ENCODE measurements at regions not wholly inside any gene's neighbourhood (a gene's known extent, or its start where the extent isn't known, plus 50 kb on each side); places are given as distances from the start of the nearest gene placed in this dataset.

DNA sequence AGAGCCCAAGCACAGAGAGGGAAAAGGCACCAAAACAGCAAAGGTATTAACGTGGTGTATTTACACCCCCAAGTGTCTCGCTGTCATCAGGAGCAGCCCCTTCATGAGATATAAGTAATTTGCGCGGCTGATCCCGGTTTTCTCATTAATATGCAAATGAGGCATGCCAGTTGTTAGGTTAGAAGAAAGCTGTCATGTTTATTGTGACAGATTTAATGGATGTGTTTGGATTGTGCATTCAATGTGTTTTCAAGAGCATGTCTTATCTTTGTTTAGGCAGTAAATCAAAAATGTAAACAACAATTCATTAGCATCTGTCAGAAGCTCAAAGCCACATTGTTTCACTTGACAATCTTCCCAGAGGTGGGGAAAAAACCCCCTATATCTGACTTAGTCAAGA lies 56.5 kb upstream of the CTBP2 start:
- Histone ChIP-seq H3K4me3 (no peak overlapping the region), H3K9me3 (no peaks in the 10 kb centered on the region), H3K4me1 (peaks cover 4% of the 10 kb centered on the region; the same call in 1 of the 3 replicates), H3K27ac (no peak overlapping the region), H3K4me2 (no peak overlapping the region)
- no peak for DNase-seq (ENCODE audit: low read depth in 1 of 2, low spot score in 1 of 2)
- POLR2A ChIA-PET: no interaction called here
- no peak for ATAC-seq
- CTCF ChIA-PET: interaction anchor here (1.3 to 1.8 kb wide), 2 partner anchors 16 to 163 kb away, joined by 4 to 5 read pairs; no protein-coding TSS in a partner anchor
- TF ChIP-seq GATA3 (IDR thresholded peaks at IDR 0.05; ENCODE audit: borderline replicate concordance) (no peak), MYC (IDR thresholded peaks at IDR 0.05; ENCODE audit: borderline replicate concordance, low read length) (no peak), HOXB5 (CRISPR knock-in tag; IDR thresholded peaks at IDR 0.05) (no peak), ZSCAN20 (CRISPR knock-in tag; IDR thresholded peaks at IDR 0.05) (no peak), EHMT2 (IDR thresholded peaks at IDR 0.05; ENCODE audit: low read depth) (no peak), NR3C1 (IDR thresholded peaks at IDR 0.05) (no peak), RAD21 (conservative IDR thresholded peaks at IDR 0.05 in 1 of 2, IDR thresholded peaks at IDR 0.05 in 1 of 2) (no peak), NFE2L2 (conservative IDR thresholded peaks at IDR 0.05; ENCODE audit: low read length) (no peak), FOXS1 (CRISPR knock-in tag; IDR thresholded peaks at IDR 0.05) (no peak), ESRRA (IDR thresholded peaks at IDR 0.05; ENCODE audit: borderline replicate concordance, low read length) (no peak)
- TF ChIP-seq, protein P1, sequence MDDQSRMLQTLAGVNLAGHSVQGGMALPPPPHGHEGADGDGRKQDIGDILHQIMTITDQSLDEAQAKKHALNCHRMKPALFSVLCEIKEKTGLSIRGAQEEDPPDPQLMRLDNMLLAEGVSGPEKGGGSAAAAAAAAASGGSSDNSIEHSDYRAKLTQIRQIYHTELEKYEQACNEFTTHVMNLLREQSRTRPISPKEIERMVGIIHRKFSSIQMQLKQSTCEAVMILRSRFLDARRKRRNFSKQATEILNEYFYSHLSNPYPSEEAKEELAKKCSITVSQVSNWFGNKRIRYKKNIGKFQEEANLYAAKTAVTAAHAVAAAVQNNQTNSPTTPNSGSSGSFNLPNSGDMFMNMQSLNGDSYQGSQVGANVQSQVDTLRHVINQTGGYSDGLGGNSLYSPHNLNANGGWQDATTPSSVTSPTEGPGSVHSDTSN (IDR thresholded peaks at IDR 0.05): no peak
- TF ChIP-seq, protein P2, sequence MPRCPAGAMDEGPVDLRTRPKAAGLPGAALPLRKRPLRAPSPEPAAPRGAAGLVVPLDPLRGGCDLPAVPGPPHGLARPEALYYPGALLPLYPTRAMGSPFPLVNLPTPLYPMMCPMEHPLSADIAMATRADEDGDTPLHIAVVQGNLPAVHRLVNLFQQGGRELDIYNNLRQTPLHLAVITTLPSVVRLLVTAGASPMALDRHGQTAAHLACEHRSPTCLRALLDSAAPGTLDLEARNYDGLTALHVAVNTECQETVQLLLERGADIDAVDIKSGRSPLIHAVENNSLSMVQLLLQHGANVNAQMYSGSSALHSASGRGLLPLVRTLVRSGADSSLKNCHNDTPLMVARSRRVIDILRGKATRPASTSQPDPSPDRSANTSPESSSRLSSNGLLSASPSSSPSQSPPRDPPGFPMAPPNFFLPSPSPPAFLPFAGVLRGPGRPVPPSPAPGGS (IDR thresholded peaks at IDR 0.05): no peak
- WGBS (ENCODE audit: missing lambda C conversion rate): 62% methylated on average over 5 of the region's 5 CpGs
- no peak for FAIRE-seq

DNA sequence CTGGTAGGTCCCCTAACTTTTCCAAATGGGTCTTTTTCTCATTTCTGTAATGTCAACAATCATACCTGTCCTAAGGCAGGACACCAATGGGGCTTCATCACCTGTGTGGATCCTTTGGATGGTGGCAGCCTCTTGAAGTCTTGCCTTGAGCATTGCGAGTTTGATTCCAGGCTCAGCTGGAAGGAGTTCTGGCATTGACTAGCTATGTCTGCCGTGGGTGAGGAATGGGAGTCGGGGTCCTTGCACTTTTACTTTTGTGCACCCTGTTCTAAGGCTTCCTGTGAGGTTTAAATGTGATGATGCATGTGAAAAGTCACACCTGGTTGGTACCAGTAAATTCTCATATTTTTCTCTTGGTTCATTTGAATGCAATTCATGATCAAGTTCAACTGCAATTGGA lies 55.9 kb upstream of the CTBP2 start:
- ChIA-PET POLR2A (no interaction called here), CTCF (no interaction called here)
- DNase-seq (ENCODE audit: low read depth in 1 of 2, low spot score in 1 of 2) (no peak), ATAC-seq (no peak), FAIRE-seq (no peak)
- Histone ChIP-seq H3K4me1 (peaks cover 4% of the 10 kb centered on the region; the same call in 1 of the 3 replicates), H3K27ac (no peak overlapping the region), H3K4me2 (no peak overlapping the region), H3K4me3 (no peak overlapping the region), H3K9me3 (no peaks in the 10 kb centered on the region)
- 60% methylated on average over 3 of the region's 3 CpGs for WGBS (ENCODE audit: missing lambda C conversion rate)
- TF ChIP-seq RARB (CRISPR knock-in tag; IDR thresholded peaks at IDR 0.05): no peak
- no peak for TF ChIP-seq GATA3 (IDR thresholded peaks at IDR 0.05; ENCODE audit: borderline replicate concordance)
- TF ChIP-seq, protein P3, sequence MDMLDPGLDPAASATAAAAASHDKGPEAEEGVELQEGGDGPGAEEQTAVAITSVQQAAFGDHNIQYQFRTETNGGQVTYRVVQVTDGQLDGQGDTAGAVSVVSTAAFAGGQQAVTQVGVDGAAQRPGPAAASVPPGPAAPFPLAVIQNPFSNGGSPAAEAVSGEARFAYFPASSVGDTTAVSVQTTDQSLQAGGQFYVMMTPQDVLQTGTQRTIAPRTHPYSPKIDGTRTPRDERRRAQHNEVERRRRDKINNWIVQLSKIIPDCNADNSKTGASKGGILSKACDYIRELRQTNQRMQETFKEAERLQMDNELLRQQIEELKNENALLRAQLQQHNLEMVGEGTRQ (IDR thresholded peaks at IDR 0.05): no peak
- TF ChIP-seq CEBPB (IDR thresholded peaks at IDR 0.05): no peak
- TF ChIP-seq KDM5A (IDR thresholded peaks at IDR 0.05): no peak
- TF ChIP-seq SMC3 (IDR thresholded peaks at IDR 0.05): no peak
- TF ChIP-seq, protein P4, sequence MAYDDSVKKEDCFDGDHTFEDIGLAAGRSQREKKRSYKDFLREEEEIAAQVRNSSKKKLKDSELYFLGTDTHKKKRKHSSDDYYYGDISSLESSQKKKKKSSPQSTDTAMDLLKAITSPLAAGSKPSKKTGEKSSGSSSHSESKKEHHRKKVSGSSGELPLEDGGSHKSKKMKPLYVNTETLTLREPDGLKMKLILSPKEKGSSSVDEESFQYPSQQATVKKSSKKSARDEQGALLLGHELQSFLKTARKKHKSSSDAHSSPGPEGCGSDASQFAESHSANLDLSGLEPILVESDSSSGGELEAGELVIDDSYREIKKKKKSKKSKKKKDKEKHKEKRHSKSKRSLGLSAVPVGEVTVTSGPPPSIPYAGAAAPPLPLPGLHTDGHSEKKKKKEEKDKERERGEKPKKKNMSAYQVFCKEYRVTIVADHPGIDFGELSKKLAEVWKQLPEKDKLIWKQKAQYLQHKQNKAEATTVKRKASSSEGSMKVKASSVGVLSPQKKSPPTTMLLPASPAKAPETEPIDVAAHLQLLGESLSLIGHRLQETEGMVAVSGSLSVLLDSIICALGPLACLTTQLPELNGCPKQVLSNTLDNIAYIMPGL (CRISPR knock-in tag; IDR thresholded peaks at IDR 0.05; ENCODE audit: borderline replicate concordance): no peak
- no peak for TF ChIP-seq MYC (IDR thresholded peaks at IDR 0.05; ENCODE audit: borderline replicate concordance, low read length)
- no peak for TF ChIP-seq PHF8 (IDR thresholded peaks at IDR 0.05; ENCODE audit: borderline replicate concordance, low read depth)
- TF ChIP-seq, protein P5, sequence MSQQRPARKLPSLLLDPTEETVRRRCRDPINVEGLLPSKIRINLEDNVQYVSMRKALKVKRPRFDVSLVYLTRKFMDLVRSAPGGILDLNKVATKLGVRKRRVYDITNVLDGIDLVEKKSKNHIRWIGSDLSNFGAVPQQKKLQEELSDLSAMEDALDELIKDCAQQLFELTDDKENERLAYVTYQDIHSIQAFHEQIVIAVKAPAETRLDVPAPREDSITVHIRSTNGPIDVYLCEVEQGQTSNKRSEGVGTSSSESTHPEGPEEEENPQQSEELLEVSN (IDR thresholded peaks at IDR 0.05; ENCODE audit: borderline replicate concordance, low read depth): no peak
- TF ChIP-seq RAD21 (conservative IDR thresholded peaks at IDR 0.05 in 1 of 2, IDR thresholded peaks at IDR 0.05 in 1 of 2): no peak
- no peak for TF ChIP-seq CHD2 (IDR thresholded peaks at IDR 0.05; ENCODE audit: low read length, partially characterized antibody)
- no peak for TF ChIP-seq JUN (IDR thresholded peaks at IDR 0.05)
- no peak for TF ChIP-seq RCOR1 (IDR thresholded peaks at IDR 0.05; ENCODE audit: low read depth, low read length)
- TF ChIP-seq FOXS1 (CRISPR knock-in tag; IDR thresholded peaks at IDR 0.05): no peak
- TF ChIP-seq, protein P6, sequence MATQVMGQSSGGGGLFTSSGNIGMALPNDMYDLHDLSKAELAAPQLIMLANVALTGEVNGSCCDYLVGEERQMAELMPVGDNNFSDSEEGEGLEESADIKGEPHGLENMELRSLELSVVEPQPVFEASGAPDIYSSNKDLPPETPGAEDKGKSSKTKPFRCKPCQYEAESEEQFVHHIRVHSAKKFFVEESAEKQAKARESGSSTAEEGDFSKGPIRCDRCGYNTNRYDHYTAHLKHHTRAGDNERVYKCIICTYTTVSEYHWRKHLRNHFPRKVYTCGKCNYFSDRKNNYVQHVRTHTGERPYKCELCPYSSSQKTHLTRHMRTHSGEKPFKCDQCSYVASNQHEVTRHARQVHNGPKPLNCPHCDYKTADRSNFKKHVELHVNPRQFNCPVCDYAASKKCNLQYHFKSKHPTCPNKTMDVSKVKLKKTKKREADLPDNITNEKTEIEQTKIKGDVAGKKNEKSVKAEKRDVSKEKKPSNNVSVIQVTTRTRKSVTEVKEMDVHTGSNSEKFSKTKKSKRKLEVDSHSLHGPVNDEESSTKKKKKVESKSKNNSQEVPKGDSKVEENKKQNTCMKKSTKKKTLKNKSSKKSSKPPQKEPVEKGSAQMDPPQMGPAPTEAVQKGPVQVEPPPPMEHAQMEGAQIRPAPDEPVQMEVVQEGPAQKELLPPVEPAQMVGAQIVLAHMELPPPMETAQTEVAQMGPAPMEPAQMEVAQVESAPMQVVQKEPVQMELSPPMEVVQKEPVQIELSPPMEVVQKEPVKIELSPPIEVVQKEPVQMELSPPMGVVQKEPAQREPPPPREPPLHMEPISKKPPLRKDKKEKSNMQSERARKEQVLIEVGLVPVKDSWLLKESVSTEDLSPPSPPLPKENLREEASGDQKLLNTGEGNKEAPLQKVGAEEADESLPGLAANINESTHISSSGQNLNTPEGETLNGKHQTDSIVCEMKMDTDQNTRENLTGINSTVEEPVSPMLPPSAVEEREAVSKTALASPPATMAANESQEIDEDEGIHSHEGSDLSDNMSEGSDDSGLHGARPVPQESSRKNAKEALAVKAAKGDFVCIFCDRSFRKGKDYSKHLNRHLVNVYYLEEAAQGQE (IDR thresholded peaks at IDR 0.05): no peak
- no peak for TF ChIP-seq HEYL (CRISPR knock-in tag; IDR thresholded peaks at IDR 0.05)
- TF ChIP-seq, protein P7, sequence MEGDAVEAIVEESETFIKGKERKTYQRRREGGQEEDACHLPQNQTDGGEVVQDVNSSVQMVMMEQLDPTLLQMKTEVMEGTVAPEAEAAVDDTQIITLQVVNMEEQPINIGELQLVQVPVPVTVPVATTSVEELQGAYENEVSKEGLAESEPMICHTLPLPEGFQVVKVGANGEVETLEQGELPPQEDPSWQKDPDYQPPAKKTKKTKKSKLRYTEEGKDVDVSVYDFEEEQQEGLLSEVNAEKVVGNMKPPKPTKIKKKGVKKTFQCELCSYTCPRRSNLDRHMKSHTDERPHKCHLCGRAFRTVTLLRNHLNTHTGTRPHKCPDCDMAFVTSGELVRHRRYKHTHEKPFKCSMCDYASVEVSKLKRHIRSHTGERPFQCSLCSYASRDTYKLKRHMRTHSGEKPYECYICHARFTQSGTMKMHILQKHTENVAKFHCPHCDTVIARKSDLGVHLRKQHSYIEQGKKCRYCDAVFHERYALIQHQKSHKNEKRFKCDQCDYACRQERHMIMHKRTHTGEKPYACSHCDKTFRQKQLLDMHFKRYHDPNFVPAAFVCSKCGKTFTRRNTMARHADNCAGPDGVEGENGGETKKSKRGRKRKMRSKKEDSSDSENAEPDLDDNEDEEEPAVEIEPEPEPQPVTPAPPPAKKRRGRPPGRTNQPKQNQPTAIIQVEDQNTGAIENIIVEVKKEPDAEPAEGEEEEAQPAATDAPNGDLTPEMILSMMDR (IDR thresholded peaks at IDR 0.05): no peak

All from A549 (cell line).